HepG2 (cell line): ENCODE measurements at regions not wholly inside any gene's neighbourhood (a gene's known extent, or its start where the extent isn't known, plus 50 kb on each side); places are given as distances from the start of the nearest gene placed in this dataset.

Experiments used
- ATAC-seq: fragments of 200-7000 bp; cut with Tn5 transposase; 3 replicates; pipeline ENCODE4 v1.9.1; 2020; ENCODE audit warnings: mild to moderate bottlenecking, moderate library complexity
- BruUV-seq: library from RNA; stranded (reverse); fragments of 400-500 nt; replicated peaks from 2 replicates; lab custom pipeline; 2021; lab: Mats Ljungman, UMichigan
- CTCF ChIA-PET: fragments of 300-600 bp; formaldehyde crosslinking; extraction: SDS; loops from one replicate; lab custom pipeline; 2021; ENCODE audit warnings: low total read pairs, inconsistent platforms, low intra/inter-chr PET ratio; lab: Yijun Ruan, JAX
- POLR2A ChIA-PET: fragments of 350-600 bp; sonication (Branson Sonifier 250); formaldehyde crosslinking; loops from one replicate; lab custom pipeline; 2020; ENCODE audit warnings: antibody characterized with exemption, inconsistent platforms; lab: Yijun Ruan, JAX
- DNase-seq: peaks from one replicate; pipeline ENCODE4 v3.0.0-alpha.2; 2015; ENCODE audit warnings: low spot score
- FAIRE-seq: peaks from 3 replicates; lab custom pipeline; 2011; peaks lifted over from hg19 to GRCh38; lab: Jason Lieb, UNC
- H2AFZ ChIP-seq: one replicate; pipeline ENCODE4 v1.6.1; 2011; ENCODE audit warnings: low read length, inconsistent platforms
- H3K27ac ChIP-seq: fragments of 300-600 bp; 3 replicates; pipeline ENCODE4 v1.8.0; 2011; ENCODE audit warnings: mixed run types, mild to moderate bottlenecking, mixed read lengths, low read length, inconsistent platforms; ENCODE audit not compliant: insufficient read depth; ENCODE audit errors: extremely low read length
- H3K27me3 ChIP-seq, 2 experiments: fragments of 200-600 bp in 1 of 2; 2 replicates in 1 of 2; 3 replicates in 1 of 2; pipeline versions ENCODE4 v1.6.0 to v1.8.0; 2011; ENCODE audit warnings: low read length in 2 of 2, mild to moderate bottlenecking in 2 of 2, moderate library complexity in 2 of 2, inconsistent platforms in 1 of 2; ENCODE audit not compliant: insufficient read depth in 2 of 2, control insufficient read depth in 1 of 2
- H3K36me3 ChIP-seq, 2 experiments: fragments of 200-600 bp in 1 of 2; replicated peaks in 1 of 2; 2 replicates in 1 of 2; 3 replicates in 1 of 2; pipeline versions ENCODE4 v1.5.1 to v1.8.0; 2011; ENCODE audit warnings: low read length in 2 of 2, inconsistent platforms in 1 of 2; ENCODE audit not compliant: insufficient read depth in 2 of 2, control insufficient read depth in 1 of 2
- H3K4me1 ChIP-seq: 2 replicates; pipeline ENCODE4 v1.5.1; 2012; ENCODE audit warnings: low read length, inconsistent platforms; ENCODE audit not compliant: insufficient read depth
- H3K4me2 ChIP-seq: 2 replicates; pipeline ENCODE4 v1.6.0; 2011; ENCODE audit warnings: low read depth, low read length, inconsistent platforms
- H3K4me3 ChIP-seq, 3 experiments: fragments of 200-600 bp in 1 of 3; sonication (generic), shearing (Covaris generic) in 1 of 3; replicated peaks in 1 of 3; 2 replicates each; pipeline ENCODE4 v1.5.1; 2011 to 2016; ENCODE audit warnings: low read length in 3 of 3, inconsistent platforms in 2 of 3, low read depth in 2 of 3, mild to moderate bottlenecking in 2 of 3, control low read depth in 1 of 3, mixed read lengths in 1 of 3; ENCODE audit not compliant: insufficient read depth in 1 of 3
- H3K79me2 ChIP-seq: one replicate; pipeline ENCODE4 v1.6.1; 2011; ENCODE audit warnings: low read length, inconsistent platforms; ENCODE audit not compliant: insufficient read depth
- H3K9ac ChIP-seq: 2 replicates; pipeline ENCODE4 v1.6.0; 2011; ENCODE audit warnings: mild to moderate bottlenecking, low read depth, low read length, inconsistent platforms; ENCODE audit not compliant: insufficient read depth
- H3K9me3 ChIP-seq: 2 replicates; pipeline ENCODE4 v1.5.1; 2012; ENCODE audit warnings: mild to moderate bottlenecking, low read length
- H4K20me1 ChIP-seq: 2 replicates; pipeline ENCODE4 v1.6.0; 2011; ENCODE audit warnings: inconsistent platforms, mild to moderate bottlenecking, low read length, moderate library complexity; ENCODE audit not compliant: insufficient read depth
- CENPBD1 ChIP-seq: sonication (generic); formaldehyde crosslinking; IDR thresholded peaks from 2 replicates; pipeline ENCODE4 v1.8.0; 2022; ENCODE audit warnings: missing genetic modification reagents, low read depth, mild to moderate bottlenecking, borderline replicate concordance
- CREB1 ChIP-seq, 2 experiments: fragments of 450-650 bp in 1 of 2; IDR thresholded peaks; 2 replicates each; pipeline ENCODE4 v1.6.1; 2016 to 2017; ENCODE audit warnings: control low read depth in 1 of 2, mild to moderate bottlenecking in 1 of 2, missing compliant biosample characterization in 1 of 2, missing genetic modification characterization in 1 of 2
- FOXC1 ChIP-seq: sonication (generic); formaldehyde crosslinking; IDR thresholded peaks from 2 replicates; pipeline ENCODE4 v1.8.0; 2022; ENCODE audit warnings: mild to moderate bottlenecking, missing genetic modification reagents, borderline replicate concordance
- HOXD1 ChIP-seq: sonication (generic); formaldehyde crosslinking; IDR thresholded peaks from 2 replicates; pipeline ENCODE4 v1.5.0; 2020; ENCODE audit warnings: missing genetic modification reagents
- PLRG1 ChIP-seq: fragments of 450-650 bp; conservative IDR thresholded peaks from 2 replicates; pipeline ENCODE4 v1.6.1; 2016
- TAF1 ChIP-seq: sonication (generic); formaldehyde crosslinking; IDR thresholded peaks from 2 replicates; pipeline ENCODE4 v1.4.0; 2020; ENCODE audit warnings: missing genetic modification reagents
- WGBS: methylation state at CpG from one replicate; pipeline ENCODE4 v1.1.6; 2017; ENCODE audit warnings: low lambda C conversion rate; 5-methylcytosine and 5-hydroxymethylcytosine counted together
- in situ Hi-C: cut with HindIII; loops from 2 replicates; pipeline ENCODE4 v1.10.0; 2017; ENCODE audit warnings: low pct_unique_long_range_greater_than_20kb; ENCODE audit not compliant: extremely low pct_ligation_motif_present
- intact Hi-C: fragments of 100-400 bp; cut with micrococcal nuclease; formaldehyde crosslinking; loops from one replicate; pipeline ENCODE4 v1.10.0; 2022; ENCODE audit not compliant: unreplicated experiment

GRCh38 chr13:107835339-107836018, 379.9 kb downstream of the LIG4 start:
- Histone ChIP-seq H4K20me1 (no peaks in the 10 kb centered on the region), H3K4me2 (no peak overlapping the region), H3K4me3 (no peak overlapping the region), H3K79me2 (no peaks in the 10 kb centered on the region), H3K9me3 (no peaks in the 10 kb centered on the region), H3K27ac (no peak overlapping the region), H3K27me3 (no peaks in the 10 kb centered on the region), H3K36me3 (no peaks in the 10 kb centered on the region), H2AFZ (no peak overlapping the region), H3K9ac (no peak overlapping the region), H3K4me1 (no peaks in the 10 kb centered on the region)
- no TSS peak for BruUV-seq
- ATAC-seq, result no peak
- intact Hi-C loops, result no loop called here
- CTCF ChIA-PET, result no interaction called here
- no peak for FAIRE-seq
- in situ Hi-C loops, result no loop called here
- no peak for DNase-seq
- 15% methylated on average over 4 of the region's 4 CpGs for WGBS
- TF ChIP-seq CENPBD1 (CRISPR knock-in tag) (no peak), PLRG1 (no peak), TAF1 (CRISPR knock-in tag) (no peak), FOXC1 (CRISPR knock-in tag) (no peak)
- POLR2A ChIA-PET, result no interaction called here

- ChIA-PET POLR2A (no interaction called here), CTCF (no interaction called here)
- in situ Hi-C loops (no loop called here), intact Hi-C loops (no loop called here)
- Histone ChIP-seq H3K4me2 (no peak overlapping the region), H3K27ac (no peak overlapping the region), H3K9me3 (no peaks in the 10 kb centered on the region), H3K79me2 (no peaks in the 10 kb centered on the region), H3K4me1 (no peaks in the 10 kb centered on the region), H2AFZ (no peak overlapping the region), H3K9ac (no peak overlapping the region), H3K36me3 (no peaks in the 10 kb centered on the region), H4K20me1 (no peaks in the 10 kb centered on the region), H3K27me3 (no peaks in the 10 kb centered on the region), H3K4me3 (no peak overlapping the region)
- TF ChIP-seq HOXD1 (no peak), CREB1 (IDR thresholded peaks at IDR 0.05) (peak; percentile 38; the same call in 1 of the 2 replicates), CREB1 (CRISPR knock-in tag; IDR thresholded peaks at IDR 0.05) (no peak)
- FAIRE-seq (no peak), ATAC-seq (no peak), DNase-seq (no peak)
- WGBS, result under 1% methylated on average over 5 of the region's 5 CpGs
- BruUV-seq, result no TSS peak
Observed at GRCh38 chr13:107834717-107835116, 380.6 kb downstream of the LIG4 start.
